IMR-90 (cell line): ENCODE measurements at regions not wholly inside any gene's neighbourhood (a gene's known extent, or its start where the extent isn't known, plus 50 kb on each side); places are given as distances from the start of the nearest gene placed in this dataset.
A peak's percentile ranks its signal among the peaks of the same experiment; 100 is the strongest.

Source experiments
- ATAC-seq: fragments of 200-7000 bp; cut with Tn5 transposase; 2 replicates; pipeline ENCODE4 v1.9.1; 2020; ENCODE audit warnings: low read depth, mild to moderate bottlenecking, moderate library complexity
- BruUV-seq: library from RNA; stranded (reverse); fragments of 400-500 nt; replicated peaks from 2 replicates; lab custom pipeline; 2021; lab: Mats Ljungman, UMichigan
- CTCF ChIA-PET: fragments of 300-600 bp; formaldehyde crosslinking; extraction: SDS; loops from one replicate; lab custom pipeline; 2021; ENCODE audit warnings: antibody characterized with exemption; lab: Yijun Ruan, JAX
- POLR2A ChIA-PET: fragments of 300-600 bp; sonication (Branson Sonifier 250); formaldehyde crosslinking; loops from one replicate; lab custom pipeline; 2022; ENCODE audit warnings: antibody characterized with exemption; ENCODE audit not compliant: unreplicated experiment; lab: Charles Lee
- DNase-seq: peaks from one replicate; pipeline ENCODE4 v3.0.0; 2013
- H2AFZ ChIP-seq: replicated peaks from 2 replicates; pipeline ENCODE3; 2013; ENCODE audit warnings: low read length, mild to moderate bottlenecking; ENCODE audit not compliant: poor library complexity
- H2AK5ac ChIP-seq: 2 replicates; pipeline ENCODE4 v1.6.1; 2013; ENCODE audit warnings: low read depth, low read length, inconsistent platforms
- H2AK9ac ChIP-seq: replicated peaks from 2 replicates; pipeline ENCODE3; 2013; ENCODE audit warnings: mild to moderate bottlenecking, low read depth, low read length, moderate library complexity; ENCODE audit not compliant: poor library complexity
- H2BK120ac ChIP-seq: 2 replicates; pipeline ENCODE4 v1.6.1; 2013; ENCODE audit warnings: low read depth, low read length, inconsistent platforms
- H2BK15ac ChIP-seq: 3 replicates; pipeline ENCODE4 v1.6.1; 2013; ENCODE audit warnings: low read depth, low read length, inconsistent platforms
- H2BK20ac ChIP-seq: 2 replicates; pipeline ENCODE4 v1.6.1; 2013; ENCODE audit warnings: low read depth, mild to moderate bottlenecking, inconsistent platforms, low read length, moderate library complexity
- H2BK5ac ChIP-seq: 2 replicates; pipeline ENCODE4 v1.6.1; 2013; ENCODE audit warnings: mild to moderate bottlenecking, low read depth, low read length, inconsistent platforms; ENCODE audit not compliant: poor library complexity, severe bottlenecking
- H3K14ac ChIP-seq: replicated peaks from 2 replicates; pipeline ENCODE4 v1.6.1; 2013; ENCODE audit warnings: low read depth, low read length, inconsistent platforms
- H3K18ac ChIP-seq: 2 replicates; pipeline ENCODE4 v1.6.1; 2013; ENCODE audit warnings: low read depth, low read length, control low read depth
- H3K23ac ChIP-seq: 2 replicates; pipeline ENCODE4 v1.6.1; 2013; ENCODE audit warnings: low read depth, low read length, inconsistent platforms
- H3K27ac ChIP-seq: 2 replicates; pipeline ENCODE4 v1.5.1; 2013; ENCODE audit warnings: mild to moderate bottlenecking, control low read depth, low read length; ENCODE audit not compliant: insufficient read depth
- H3K27me3 ChIP-seq: 2 replicates; pipeline ENCODE4 v1.6.1; 2013; ENCODE audit warnings: low read length; ENCODE audit not compliant: control insufficient read depth, insufficient read depth
- H3K36me3 ChIP-seq: 2 replicates; pipeline ENCODE4 v1.6.1; 2013; ENCODE audit warnings: low read length, mixed read lengths; ENCODE audit not compliant: control insufficient read depth, insufficient read depth
- H3K4ac ChIP-seq: 2 replicates; pipeline ENCODE4 v1.6.1; 2013; ENCODE audit warnings: low read depth, low read length, inconsistent platforms
- H3K4me1 ChIP-seq: 2 replicates; pipeline ENCODE4 v1.6.1; 2013; ENCODE audit warnings: low read length, mixed read lengths; ENCODE audit not compliant: control insufficient read depth, insufficient read depth
- H3K4me2 ChIP-seq: 2 replicates; pipeline ENCODE4 v1.6.1; 2013; ENCODE audit warnings: low read depth, mild to moderate bottlenecking, control low read depth, low read length, moderate library complexity
- H3K4me3 ChIP-seq: 2 replicates; pipeline ENCODE4 v1.5.1; 2013; ENCODE audit warnings: low read depth, mild to moderate bottlenecking, control low read depth, low read length, moderate library complexity; ENCODE audit not compliant: insufficient read depth
- H3K56ac ChIP-seq: 2 replicates; pipeline ENCODE4 v1.6.1; 2013; ENCODE audit warnings: low read length, inconsistent platforms; ENCODE audit not compliant: insufficient read depth; ENCODE audit errors: extremely low read depth
- H3K79me1 ChIP-seq, 2 experiments: 2 replicates each; pipeline ENCODE4 v1.6.1; 2013; ENCODE audit warnings: low read length in 2 of 2, inconsistent platforms in 1 of 2, low read depth in 1 of 2
- H3K9ac ChIP-seq: 2 replicates; pipeline ENCODE4 v1.6.1; 2013; ENCODE audit warnings: low read depth, low read length, control low read depth
- H3K9me1 ChIP-seq: 2 replicates; pipeline ENCODE4 v1.6.1; 2013; ENCODE audit warnings: low read length, inconsistent platforms; ENCODE audit not compliant: insufficient read depth
- H3K9me3 ChIP-seq: 2 replicates; pipeline ENCODE4 v1.6.1; 2013; ENCODE audit warnings: low read length; ENCODE audit not compliant: control insufficient read depth, insufficient read depth
- H4K20me1 ChIP-seq: 2 replicates; pipeline ENCODE4 v1.6.1; 2013; ENCODE audit warnings: low read length, inconsistent platforms; ENCODE audit not compliant: insufficient read depth
- H4K5ac ChIP-seq: 2 replicates; pipeline ENCODE4 v1.6.1; 2013; ENCODE audit warnings: mild to moderate bottlenecking, low read depth, low read length, control low read depth
- H4K8ac ChIP-seq, 2 experiments: 2 replicates each; pipeline ENCODE4 v1.6.1; 2013; ENCODE audit warnings: low read depth in 2 of 2, low read length in 2 of 2, control low read depth in 1 of 2, inconsistent platforms in 1 of 2
- H4K91ac ChIP-seq: 2 replicates; pipeline ENCODE4 v1.6.1; 2013; ENCODE audit warnings: low read depth, low read length, inconsistent platforms; ENCODE audit not compliant: insufficient read depth
- BHLHE40 ChIP-seq: fragments of 150-350 bp; IDR thresholded peaks from 2 replicates; pipeline ENCODE4 v1.6.1; 2016; ENCODE audit warnings: mild to moderate bottlenecking, low read depth, low read length
- CEBPB ChIP-seq: IDR thresholded peaks from 2 replicates; pipeline ENCODE4 v1.6.1; 2012; ENCODE audit warnings: low read depth, low read length, improper control_type of control experiment
- CTCF ChIP-seq: conservative IDR thresholded peaks from 2 replicates; pipeline ENCODE4 v1.5.1; 2012; ENCODE audit warnings: mild to moderate bottlenecking, low read depth, low read length, improper control_type of control experiment
- ELK1 ChIP-seq: fragments of 150-350 bp; IDR thresholded peaks from 2 replicates; pipeline ENCODE4 v1.6.1; 2016; ENCODE audit warnings: low read depth, mild to moderate bottlenecking, low read length, moderate library complexity, borderline replicate concordance
- FOS ChIP-seq: fragments of 150-350 bp; IDR thresholded peaks from 2 replicates; pipeline ENCODE4 v1.6.1; 2016; ENCODE audit warnings: low read depth, low read length
- MAZ ChIP-seq: IDR thresholded peaks from 2 replicates; pipeline ENCODE4 v1.6.1; 2012; ENCODE audit warnings: low read depth, mild to moderate bottlenecking, low read length, improper control_type of control experiment, moderate library complexity, borderline replicate concordance
- NFE2L2 ChIP-seq: fragments of 150-350 bp; IDR thresholded peaks from 2 replicates; pipeline ENCODE4 v1.6.1; 2016; ENCODE audit warnings: low read depth, mild to moderate bottlenecking, low read length
- POLR2A ChIP-seq: IDR thresholded peaks from 2 replicates; pipeline ENCODE4 v1.6.1; 2012; ENCODE audit warnings: mild to moderate bottlenecking, low read depth, low read length
- RAD21 ChIP-seq: IDR thresholded peaks from 2 replicates; pipeline ENCODE4 v1.6.1; 2012; ENCODE audit warnings: low read length, improper control_type of control experiment
- RCOR1 ChIP-seq: IDR thresholded peaks from 2 replicates; pipeline ENCODE4 v1.6.1; 2012; ENCODE audit warnings: mild to moderate bottlenecking, low read length, improper control_type of control experiment; ENCODE audit not compliant: insufficient replicate concordance
- RFX5 ChIP-seq: IDR thresholded peaks from 2 replicates; pipeline ENCODE4 v1.8.0; 2012; ENCODE audit warnings: low read depth, mild to moderate bottlenecking, low read length, moderate library complexity
- USF2 ChIP-seq: fragments of 150-350 bp; IDR thresholded peaks from 2 replicates; pipeline ENCODE4 v1.6.1; 2017; ENCODE audit warnings: mild to moderate bottlenecking, antibody characterized with exemption, low read length, low read depth
- WGBS, 2 experiments: methylation state at CpG; one replicate each; pipeline versions ENCODE4 v1.1.5 to v1.1.7; 2013; ENCODE audit warnings: missing lambda C conversion rate in 2 of 2; ENCODE audit not compliant: insufficient read length in 1 of 2; ENCODE audit errors: extremely low coverage in 2 of 2; 5-methylcytosine and 5-hydroxymethylcytosine counted together
- dilution Hi-C: fragments of 300-500 bp; cut with HindIII; formaldehyde crosslinking; loops from one replicate; pipeline ENCODE4 v1.14.3; 2018; ENCODE audit warnings: low sequenced_read_pairs; ENCODE audit not compliant: unreplicated experiment
- in situ Hi-C: fragments of 300-500 bp; cut with MboI; formaldehyde crosslinking; loops from 3 replicates; pipeline ENCODE4 v1.14.3; 2019; ENCODE audit warnings: low sequenced_read_pairs, inconsistent platforms, mixed read lengths
- intact Hi-C: fragments of 100-400 bp; cut with micrococcal nuclease; formaldehyde crosslinking; loops from 2 replicates; pipeline ENCODE4 v1.10.0; 2022

GRCh38 chr1:209455145-209455544, 128.4 kb upstream of the CAMK1G start:
- Histone ChIP-seq H2BK15ac (no peak overlapping the region), H4K8ac (no peak overlapping the region), H2AK5ac (no peak overlapping the region), H3K27ac (no peak overlapping the region), H2AK9ac (no peak overlapping the region), H3K14ac (no peak overlapping the region), H4K91ac (no peak overlapping the region), H3K27me3 (no peaks in the 10 kb centered on the region), H2BK5ac (no peak overlapping the region), H3K9ac (no peak overlapping the region), H3K9me1 (no peaks in the 10 kb centered on the region), H2BK120ac (no peak overlapping the region), H3K18ac (no peak overlapping the region), H3K4me2 (no peak overlapping the region), H4K5ac (no peak overlapping the region), H2AFZ (no peak overlapping the region), H3K9me3 (no peaks in the 10 kb centered on the region), H3K56ac (no peak overlapping the region), H3K4ac (no peak overlapping the region), H3K4me1 (no peaks in the 10 kb centered on the region), H3K79me1 (no peaks in the 10 kb centered on the region), H3K23ac (no peak overlapping the region), H3K4me3 (no peak overlapping the region), H3K36me3 (no peaks in the 10 kb centered on the region), H2BK20ac (no peak overlapping the region), H4K20me1 (no peaks in the 10 kb centered on the region)
- intact Hi-C loops: no loop called here
- dilution Hi-C loops: no loop called here
- peak; percentile 7 for DNase-seq
- ChIA-PET CTCF (interaction anchor here (0.6 kb wide), 1 partner anchor 204 kb away, joined by 3 read pairs; no protein-coding TSS in a partner anchor), POLR2A (no interaction called here)
- no TSS peak for BruUV-seq
- in situ Hi-C loops: no loop called here
- TF ChIP-seq MAZ (no peak), CTCF (no peak), CEBPB (no peak), BHLHE40 (no peak), FOS (no peak), NFE2L2 (no peak), RAD21 (no peak), ELK1 (no peak), RFX5 (no peak), RCOR1 (no peak), USF2 (no peak), POLR2A (no peak)
- no peak for ATAC-seq
- WGBS, 2 experiments: 53% methylated on average over 2 of the region's 3 CpGs; no CpG with 5 or more reads in 1 of the 2 experiments
